HG02763 (cell line): ENCODE measurements at regions not wholly inside any gene's neighbourhood (a gene's known extent, or its start where the extent isn't known, plus 50 kb on each side); places are given as distances from the start of the nearest gene placed in this dataset.
"Not testable (repeated sequence)": the region's sequence is repeated elsewhere in the genome, so short reads cannot be mapped to it uniquely, and the experiment has no call there.

Experiments used
- ATAC-seq: cut with Tn5 transposase; IDR thresholded peaks from one replicate; pipeline ENCODE4 v1.9.1; 2021; ENCODE audit warnings: mild to moderate bottlenecking, moderate library complexity; ENCODE audit not compliant: unreplicated experiment

- ATAC-seq, result not testable (repeated sequence)
Measured at GRCh38 chr6:57984575-57984974, 667.1 kb downstream of the PRIM2 start.

- not testable (repeated sequence) for ATAC-seq
Measured at GRCh38 chr6:57985734-57986133, 668.3 kb downstream of the PRIM2 start.

DNA sequence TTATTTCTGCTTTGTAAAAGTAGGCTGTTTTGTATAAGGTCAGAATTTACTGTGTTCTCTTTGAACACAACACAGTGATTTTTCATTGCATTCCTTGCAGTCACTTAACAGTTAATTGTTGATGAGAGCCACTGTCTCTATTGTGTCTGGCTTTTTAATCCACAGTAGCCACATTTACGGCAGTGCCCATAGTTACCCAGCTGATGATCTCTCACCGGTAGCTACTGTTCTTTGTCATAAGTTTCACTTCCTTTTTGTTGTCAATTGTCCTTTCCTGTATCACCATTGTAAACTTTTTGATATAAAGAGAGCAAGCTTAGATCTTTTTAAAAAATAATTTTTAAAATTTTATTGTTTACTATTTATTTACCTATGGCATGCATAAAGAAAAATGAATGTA lies 669.2 kb downstream of the PRIM2 start:
- ATAC-seq, result not testable (repeated sequence)

DNA sequence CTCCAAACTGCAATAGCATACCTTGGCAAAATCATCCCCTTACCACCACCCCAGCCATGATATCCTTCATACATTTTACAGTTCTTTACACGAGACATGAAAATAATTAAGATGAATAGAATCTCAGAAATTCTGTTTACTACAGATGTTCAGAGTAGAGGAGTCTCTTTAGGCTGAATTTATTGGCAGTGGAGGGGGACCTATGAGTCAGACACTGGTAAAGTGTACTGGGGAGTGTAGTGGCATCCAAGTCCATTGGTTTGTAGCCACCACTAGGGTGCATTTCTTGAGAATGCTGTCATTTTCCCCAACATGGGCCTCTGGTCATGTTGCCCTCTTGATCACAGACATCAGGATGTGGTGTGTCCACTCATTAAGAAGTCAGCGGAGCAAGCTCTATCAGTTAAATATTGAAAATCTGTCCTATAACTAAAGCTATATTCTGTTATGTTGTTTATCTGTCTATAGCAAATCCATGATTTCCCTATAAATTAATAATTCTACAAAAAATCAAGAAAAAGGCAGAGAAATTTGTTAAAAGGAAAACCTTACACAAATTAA lies 672.2 kb downstream of the PRIM2 start:
- ATAC-seq, result not testable (repeated sequence)

GRCh38 chr6:57998858-57999619 lies 681.6 kb downstream of the PRIM2 start:
- ATAC-seq, result not testable (repeated sequence)

- ATAC-seq, result not testable (repeated sequence)
Measured at GRCh38 chr6:58000233-58000632, 682.8 kb downstream of the PRIM2 start.

- ATAC-seq, result not testable (repeated sequence)
Measured at GRCh38 chr6:58003417-58004167, 686.2 kb downstream of the PRIM2 start.

DNA sequence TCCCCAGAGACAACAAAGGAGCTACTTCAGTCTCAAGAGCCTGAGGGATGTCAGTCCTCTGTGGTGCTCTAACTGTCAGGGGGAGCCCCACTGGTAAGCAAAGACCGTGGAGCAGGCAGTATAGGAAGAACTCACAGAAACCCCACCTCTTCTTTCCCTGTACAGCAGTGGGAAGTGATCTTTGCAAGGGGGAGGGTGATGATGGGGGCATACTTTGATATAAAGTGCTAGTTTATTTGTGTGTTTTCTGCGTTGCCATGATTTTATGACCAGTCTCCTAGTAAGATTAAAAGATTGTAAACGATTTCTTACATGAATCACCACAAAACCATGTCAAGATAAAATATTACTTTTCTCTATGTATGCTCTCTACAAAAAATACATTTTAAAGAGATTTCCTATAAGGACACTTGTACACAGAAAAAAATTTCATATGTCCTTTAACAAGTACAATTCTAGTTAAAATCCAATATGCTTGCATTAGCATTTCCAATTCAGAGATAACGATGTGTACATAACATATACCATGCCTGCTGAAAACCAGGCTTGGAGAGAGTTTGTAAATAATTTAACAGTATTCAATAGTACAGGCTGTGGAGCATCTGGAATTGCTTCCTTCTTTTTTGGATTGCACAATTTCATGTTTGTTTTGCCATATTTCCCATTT lies 690.0 kb downstream of the PRIM2 start:
- ATAC-seq, result not testable (repeated sequence)

DNA sequence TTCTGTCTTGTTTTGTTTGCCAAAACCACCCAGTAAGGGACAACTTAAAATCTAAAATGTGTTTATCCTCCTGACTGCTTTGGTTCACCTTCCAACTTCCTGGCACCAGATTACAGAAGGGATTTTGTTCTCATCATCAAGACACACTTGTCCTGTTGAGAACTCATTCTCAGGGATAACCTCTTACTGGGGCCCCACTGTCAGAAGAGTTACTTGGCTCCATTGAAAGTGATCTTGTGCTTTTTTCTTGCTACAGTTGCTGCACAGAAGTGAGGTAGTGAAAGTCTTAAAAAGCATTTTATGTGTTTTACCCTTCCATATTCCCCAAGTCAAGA lies 690.5 kb downstream of the PRIM2 start:
- ATAC-seq, result not testable (repeated sequence)

GRCh38 chr6:58011954-58012600 lies 694.6 kb downstream of the PRIM2 start:
- not testable (repeated sequence) for ATAC-seq

- not testable (repeated sequence) for ATAC-seq
Measured at GRCh38 chr6:58016614-58017013, 699.2 kb downstream of the PRIM2 start.

GRCh38 chr6:58028188-58028587 lies 710.8 kb downstream of the PRIM2 start:
- not testable (repeated sequence) for ATAC-seq

DNA sequence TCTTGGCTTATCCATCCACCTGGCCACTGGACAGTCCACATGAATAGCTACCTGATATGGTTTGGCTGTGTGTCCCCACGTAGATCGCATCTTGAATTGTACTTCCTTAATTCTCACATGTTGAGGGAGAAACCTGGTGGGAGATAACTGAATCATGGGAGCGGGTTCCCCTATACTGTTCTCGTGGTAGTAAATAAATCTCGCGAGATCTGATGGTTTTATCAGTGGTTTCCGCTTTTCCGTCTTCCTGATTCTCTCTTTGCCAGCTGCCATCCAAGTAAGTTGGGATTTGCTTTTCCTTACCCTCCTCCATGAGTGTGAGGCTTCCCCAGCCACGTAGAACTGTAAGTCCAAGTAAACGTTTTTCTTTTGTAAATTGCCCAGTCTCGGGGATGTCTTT lies 720.8 kb downstream of the PRIM2 start:
- not testable (repeated sequence) for ATAC-seq

DNA sequence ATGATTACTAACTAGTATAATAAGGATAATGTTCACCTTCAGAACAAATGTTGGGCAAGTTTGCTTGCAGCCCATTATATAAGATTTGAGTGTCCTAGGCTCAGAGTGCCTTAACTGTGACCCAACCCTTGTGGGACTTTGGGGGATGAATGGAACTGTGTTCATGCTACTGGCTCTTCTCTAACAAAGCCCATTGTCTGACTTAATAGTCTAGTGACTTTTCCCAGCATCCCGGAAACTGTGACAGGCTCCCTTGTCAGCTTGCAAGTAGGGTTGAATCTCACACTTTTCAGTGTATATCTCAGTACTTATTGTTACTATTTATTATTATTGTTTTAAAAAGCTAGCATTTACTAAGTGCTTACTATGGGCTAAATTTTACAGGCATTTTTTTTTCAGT lies 729.2 kb downstream of the PRIM2 start:
- not testable (repeated sequence) for ATAC-seq

DNA sequence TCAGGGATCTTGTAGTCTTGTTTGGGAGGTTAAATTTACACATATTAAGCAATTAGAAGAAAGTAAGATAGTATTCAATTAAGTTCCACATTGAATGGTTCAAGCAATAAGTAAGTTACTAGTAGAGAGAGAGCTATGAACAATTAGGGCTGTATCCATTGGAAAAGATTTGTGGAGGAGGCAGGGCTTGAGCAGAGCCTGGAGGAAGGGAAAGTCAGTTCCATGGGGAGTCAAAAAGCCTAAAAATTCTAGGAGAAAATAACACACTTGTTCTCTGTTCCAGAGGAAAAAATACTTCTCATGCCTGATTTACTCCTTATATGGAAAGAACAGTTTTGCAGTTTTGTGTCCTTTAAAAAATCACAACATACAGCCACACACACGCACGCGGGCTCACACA lies 730.0 kb downstream of the PRIM2 start:
- ATAC-seq, result not testable (repeated sequence)

DNA sequence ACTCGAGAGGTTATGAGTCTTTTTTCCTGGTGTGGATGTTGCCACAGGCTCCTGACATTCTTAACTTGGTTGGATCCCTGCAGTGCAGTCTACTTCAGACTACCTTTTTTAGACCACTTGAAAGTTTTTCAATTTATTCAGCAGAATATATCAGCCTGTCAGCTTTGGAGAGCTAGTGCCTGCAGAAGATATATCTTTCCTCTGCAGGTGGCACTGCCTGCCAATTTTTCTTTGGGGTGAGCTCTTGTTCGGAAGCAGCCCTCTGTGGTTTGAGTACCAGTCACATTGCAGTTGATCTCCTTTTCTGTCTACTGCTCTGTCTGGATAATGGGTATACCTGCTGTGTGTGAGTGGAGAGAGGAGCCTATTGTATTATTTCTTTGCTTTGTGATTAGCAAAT lies 730.4 kb downstream of the PRIM2 start:
- not testable (repeated sequence) for ATAC-seq

DNA sequence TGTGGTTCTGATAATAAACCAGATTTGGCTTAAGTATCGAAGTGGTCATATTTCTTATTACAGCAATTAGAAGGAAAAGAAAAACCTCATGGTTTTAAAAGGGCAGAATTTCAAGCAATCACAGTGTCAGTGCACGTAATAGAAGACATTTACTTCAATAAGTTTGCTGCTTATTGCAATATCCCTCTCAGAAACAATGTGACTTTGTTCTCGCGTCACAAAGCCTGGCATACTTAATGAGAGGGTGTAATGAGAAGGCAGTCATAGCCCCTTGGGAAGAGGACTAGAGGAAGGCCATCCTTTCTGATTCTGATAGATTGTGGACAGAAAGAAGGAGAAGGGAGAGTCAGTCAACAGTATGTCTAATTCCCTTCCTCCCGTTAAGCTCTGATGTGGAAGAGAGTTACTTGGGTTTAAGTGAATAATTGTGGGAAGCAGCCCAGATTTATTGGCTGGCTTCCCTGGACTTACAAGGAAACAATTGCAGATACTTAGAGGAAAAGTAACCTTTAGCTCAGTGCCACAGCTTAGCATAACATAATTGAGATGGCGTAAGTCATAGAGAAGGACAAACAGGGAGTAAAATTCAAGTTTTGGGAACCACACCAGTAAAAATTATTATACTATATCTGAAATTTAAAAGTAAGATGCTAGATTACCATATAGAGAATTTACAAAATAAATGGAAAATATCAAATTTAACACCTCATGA lies 738.2 kb downstream of the PRIM2 start:
- ATAC-seq, result not testable (repeated sequence)

DNA sequence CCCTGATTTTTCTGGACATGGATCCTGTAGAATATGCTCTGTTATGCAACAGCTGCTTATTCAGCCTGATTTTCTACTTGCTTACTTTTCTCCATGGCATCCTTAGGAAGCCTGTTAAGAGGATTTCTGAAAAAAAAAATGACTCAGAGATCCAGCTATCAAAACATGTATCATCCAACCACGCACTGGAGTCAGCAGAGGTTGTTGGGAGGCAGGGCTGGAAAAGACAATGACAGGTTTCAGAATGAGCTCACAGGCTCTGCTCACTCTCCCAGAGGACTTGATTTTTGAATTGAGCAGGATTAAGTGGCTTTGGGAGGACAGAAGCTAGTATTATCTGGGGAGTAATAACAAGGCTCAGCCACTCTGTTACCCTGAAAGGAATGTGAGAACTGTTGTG lies 742.3 kb downstream of the PRIM2 start:
- ATAC-seq, result not testable (repeated sequence)

DNA sequence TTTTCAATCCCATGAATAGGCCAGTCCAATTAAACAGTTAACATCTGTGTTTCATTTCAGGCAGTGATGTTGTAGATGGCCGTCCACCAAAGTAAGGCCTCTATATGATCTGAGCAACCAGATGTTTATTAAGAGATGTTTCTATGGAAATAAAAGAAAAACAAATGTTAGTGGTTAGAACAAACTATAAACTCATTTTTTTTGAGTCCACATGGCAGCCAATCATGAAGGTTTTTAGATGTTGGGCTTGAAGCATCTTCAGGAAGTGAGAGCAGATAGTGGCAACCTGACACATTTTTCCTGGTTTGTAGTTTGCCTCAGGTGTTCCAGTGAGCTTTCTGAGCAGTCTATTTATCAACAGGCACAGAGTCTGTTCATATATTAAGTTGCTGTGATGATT lies 746.1 kb downstream of the PRIM2 start:
- not testable (repeated sequence) for ATAC-seq

DNA sequence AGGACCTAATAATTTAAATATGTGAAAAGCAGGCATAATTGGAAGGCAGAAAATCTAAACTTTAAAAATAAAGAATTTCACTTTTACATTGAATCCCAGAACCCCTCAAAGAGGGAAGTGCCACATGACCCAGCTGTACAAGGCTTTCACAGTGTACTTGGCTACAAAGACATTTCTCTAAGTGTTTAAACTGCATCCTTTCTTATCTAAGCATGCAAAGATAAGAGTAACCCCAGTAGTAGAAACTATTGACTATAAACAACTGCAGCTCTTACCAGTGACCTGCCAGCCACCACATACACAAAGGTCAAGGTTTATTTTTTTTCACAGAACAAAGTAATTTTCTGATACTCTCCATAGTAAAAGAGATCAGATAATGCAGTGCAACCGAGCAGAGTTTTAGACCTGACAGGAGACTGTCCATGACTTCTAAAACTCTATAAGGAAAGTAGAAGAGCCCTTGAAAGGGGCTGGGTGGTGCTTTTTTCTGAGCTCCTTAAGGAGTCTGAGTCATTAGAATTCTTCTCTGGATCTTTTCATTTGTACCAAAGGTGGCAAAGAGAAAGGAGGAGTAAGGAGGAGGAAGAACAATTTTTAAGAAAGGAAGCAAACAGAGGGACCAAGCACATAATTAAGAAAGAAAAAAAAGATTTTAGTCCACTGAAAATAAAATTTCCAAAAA lies 750.6 kb downstream of the PRIM2 start:
- ATAC-seq, result not testable (repeated sequence)
